Adrenal gland (tissue), 9 donors: ENCODE measurements at regions not wholly inside any gene's neighbourhood (a gene's known extent, or its start where the extent isn't known, plus 50 kb on each side); places are given as distances from the start of the nearest gene placed in this dataset.

Experiments used
- DNase-seq, 7 donors: peaks; one replicate each; pipeline ENCODE4 v3.0.0-alpha.2; 2019 to 2020
- H3K27ac ChIP-seq, 5 donors: fragments of 200-600 bp; sonication (generic) in 4 of 5; 1 replicate in 3 of 5; 2 replicates in 2 of 5; pipeline versions ENCODE4 v1.5.1 to v1.8.0; 2016 to 2020; ENCODE audit warnings: mild to moderate bottlenecking in 1 of 5
- H3K27me3 ChIP-seq: fragments of 200-600 bp; 2 replicates; pipeline ENCODE4 v1.8.0; 2021
- H3K36me3 ChIP-seq, 2 donors: fragments of 200-600 bp; replicated peaks in 1 of 2; 1 replicate in 1 of 2; 2 replicates in 1 of 2; pipeline versions ENCODE4 v1.5.1 to v1.8.0; 2018 to 2022
- H3K4me1 ChIP-seq, 2 donors: fragments of 200-600 bp; replicated peaks in 1 of 2; 1 replicate in 1 of 2; 2 replicates in 1 of 2; pipeline versions ENCODE4 v1.5.1 to v1.8.0; 2018 to 2021
- H3K4me3 ChIP-seq, 4 donors: fragments of 200-600 bp; sonication (generic) in 3 of 4; one replicate each; pipeline ENCODE4 v1.5.1; 2016 to 2018
- H3K9me3 ChIP-seq, 3 donors: fragments of 200-600 bp; sonication (generic) in 1 of 3; replicated peaks in 1 of 3; 1 replicate in 2 of 3; 2 replicates in 1 of 3; pipeline versions ENCODE4 v1.5.1 to v1.8.0; 2016 to 2021
- CTCF ChIP-seq, 6 experiments: fragments of 450-650 bp in 4 of 6; fragments of 200-600 bp in 2 of 6; sonication (generic) in 1 of 6; IDR thresholded peaks; 1 replicate in 5 of 6; 2 replicates in 1 of 6; pipeline versions ENCODE4 v1.5.1 to v1.8.0; 2016 to 2021; ENCODE audit warnings: antibody characterized with exemption in 6 of 6, mild to moderate bottlenecking in 2 of 6, moderate library complexity in 1 of 6
- POLR2A ChIP-seq, 2 donors: fragments of 450-650 bp; IDR thresholded peaks; one replicate each; pipeline ENCODE4 v1.6.1; 2017; ENCODE audit warnings: antibody characterized with exemption in 2 of 2, mild to moderate bottlenecking in 2 of 2, moderate library complexity in 1 of 2
- WGBS, 4 donors: extraction: QIAGEN DNeasy Blood & Tissue Kit in 2 of 4; methylation state at CpG; one replicate each; pipeline versions ENCODE4 v1.1.5 to v1.1.7; 2013 to 2017; 5-methylcytosine and 5-hydroxymethylcytosine counted together
- intact Hi-C, 2 donors: fragments of 100-400 bp; cut with DNase I; formaldehyde crosslinking; loops; one replicate each; pipeline versions ENCODE4 v1.14.1 to v1.15.0; 2022 to 2023
- donor health status: healthy with polysubstance abuse.
- donor health status: Bipolar disorder and iron deficiency.
- donor health status: DM: yes; HTN: yes; CAD: no.
- donor health status: DM: no; HTN: no; CAD: no.
- donor health status: DM: no; HTN: no; CAD: no.

- peaks cover 7 to 21% of the 10 kb centered on the region in 2 donors for H3K4me1 ChIP-seq
- no peak overlapping the region for H3K4me3 ChIP-seq
- intact Hi-C loops = no loop called here
- H3K36me3 ChIP-seq = no peaks in the 10 kb centered on the region
- no peak for TF ChIP-seq CTCF (IDR thresholded peaks at IDR 0.05)
- no peak for TF ChIP-seq POLR2A (IDR thresholded peaks at IDR 0.05)
- 78 to 89% (median 85%) methylated on average over 5 of the region's 5 CpGs for WGBS, 4 donors
- no peak for DNase-seq
- no peaks in the 10 kb centered on the region for H3K27me3 ChIP-seq
- no peaks in the 10 kb centered on the region for H3K9me3 ChIP-seq
- no peak overlapping the region for H3K27ac ChIP-seq
Observed at GRCh38 chr17:55580596-55581133, 69.4 kb upstream of the SMIM36 start.

GRCh38 chr17:55577687-55578086 is 66.4 kb upstream of the SMIM36 start:
- 65 to 82% (median 73%) methylated on average over 11 to 14 of the region's 14 CpGs for WGBS, 4 donors
- Histone ChIP-seq H3K27me3 (no peaks in the 10 kb centered on the region), H3K36me3 (no peaks in the 10 kb centered on the region), H3K4me1 (peaks cover 0 to 10% of the 10 kb centered on the region in 2 donors), H3K4me3 (peak overlapping the region in 1 of 4 donors; percentile 21), H3K27ac (peak overlapping the region in 3 of 5 donors; percentile 35 to 68 (median 47)), H3K9me3 (no peaks in the 10 kb centered on the region)
- intact Hi-C loops = no loop called here
- TF ChIP-seq POLR2A (IDR thresholded peaks at IDR 0.05) = no peak
- TF ChIP-seq CTCF (IDR thresholded peaks at IDR 0.05) = no peak
- DNase-seq = no peak

GRCh38 chr17:55576996-55577586 is 65.8 kb upstream of the SMIM36 start:
- 48 to 58% (median 49%) methylated on average over 9 of the region's 9 CpGs for WGBS, 4 donors
- Histone ChIP-seq H3K9me3 (no peaks in the 10 kb centered on the region), H3K27me3 (no peaks in the 10 kb centered on the region), H3K4me1 (peaks cover 0 to 10% of the 10 kb centered on the region in 2 donors), H3K4me3 (peak overlapping the region in 1 of 4 donors; percentile 21), H3K27ac (peak overlapping the region; percentile 35 to 83 (median 68)), H3K36me3 (no peaks in the 10 kb centered on the region)
- peak in 6 of 7 donors; percentile 24 to 60 (median 32) for DNase-seq
- TF ChIP-seq CTCF (IDR thresholded peaks at IDR 0.05) = no peak
- TF ChIP-seq POLR2A (IDR thresholded peaks at IDR 0.05) = no peak
- intact Hi-C loops = no loop called here

GRCh38 chr17:55576237-55576995 is 65.2 kb upstream of the SMIM36 start:
- Histone ChIP-seq H3K4me1 (peaks cover 0 to 10% of the 10 kb centered on the region in 2 donors), H3K27me3 (no peaks in the 10 kb centered on the region), H3K9me3 (no peaks in the 10 kb centered on the region), H3K4me3 (peak overlapping the region in 1 of 4 donors; percentile 21), H3K27ac (peak overlapping the region; percentile 35 to 83 (median 68)), H3K36me3 (no peaks in the 10 kb centered on the region)
- TF ChIP-seq POLR2A (IDR thresholded peaks at IDR 0.05) = no peak
- TF ChIP-seq CTCF (IDR thresholded peaks at IDR 0.05) = no peak
- intact Hi-C loops = no loop called here
- no peak for DNase-seq
- 44 to 55% (median 49%) methylated on average over 8 of the region's 8 CpGs for WGBS, 4 donors
